ENCODE measurements at regions not wholly inside any gene's neighbourhood (a gene's known extent, or its start where the extent isn't known, plus 50 kb on each side); places are given as distances from the start of the nearest gene placed in this dataset.
"Not testable (repeated sequence)": the region's sequence is repeated elsewhere in the genome, so short reads cannot be mapped to it uniquely, and the experiment has no call there.

- H3K4me3 Mint-ChIP-seq, result no peak overlapping the region
- DNase-seq, result no peak
- H3K36me3 Mint-ChIP-seq (ENCODE audit: low read depth), result no peaks in the 10 kb centered on the region
- TF ChIP-seq CTCF (IDR thresholded peaks at IDR 0.05), result no peak
- no peak overlapping the region for H3K27ac Mint-ChIP-seq
- H3K27me3 Mint-ChIP-seq (ENCODE audit: insufficient read depth), result no peaks in the 10 kb centered on the region
- H3K9me3 Mint-ChIP-seq, result no peaks in the 10 kb centered on the region
- peaks cover 40% of the 10 kb centered on the region for H3K4me1 Mint-ChIP-seq (ENCODE audit: low read depth)
Observed at GRCh38 chr7:81459485-81459884, 310.4 kb downstream of the HGF start.

- peak; percentile 28 for DNase-seq
- H3K27me3 Mint-ChIP-seq (ENCODE audit: insufficient read depth), result no peaks in the 10 kb centered on the region
- peaks cover 27% of the 10 kb centered on the region for H3K4me1 Mint-ChIP-seq (ENCODE audit: low read depth)
- no peak overlapping the region for H3K27ac Mint-ChIP-seq
- peak; percentile 82 for TF ChIP-seq CTCF (IDR thresholded peaks at IDR 0.05)
- no peaks in the 10 kb centered on the region for H3K9me3 Mint-ChIP-seq
- no peak overlapping the region for H3K4me3 Mint-ChIP-seq
- H3K36me3 Mint-ChIP-seq (ENCODE audit: low read depth), result no peaks in the 10 kb centered on the region
Observed at GRCh38 chr7:81457852-81458522, 311.9 kb downstream of the HGF start.

GRCh38 chr7:81453770-81454169, 316.1 kb downstream of the HGF start:
- DNase-seq, result not testable (repeated sequence)

DNA sequence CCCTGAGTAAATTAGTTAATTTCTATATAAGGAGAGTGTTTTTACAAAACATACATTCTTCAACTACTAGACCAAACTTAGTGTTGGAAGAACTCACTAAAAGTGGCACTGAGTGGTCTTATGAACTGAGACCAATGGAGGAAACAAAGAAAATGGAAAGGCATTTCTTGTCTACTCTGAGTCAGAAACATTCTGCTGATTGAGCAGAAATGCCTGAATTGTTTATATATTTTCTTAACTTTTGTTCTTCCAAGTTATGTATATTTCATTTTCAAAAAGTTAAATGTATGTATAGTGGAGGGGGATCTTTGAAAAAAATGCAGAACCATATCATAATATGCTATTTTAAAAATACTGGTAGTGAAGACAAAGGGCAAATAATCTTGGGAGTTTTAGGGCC, 320.7 kb downstream of the HGF start:
- no peaks in the 10 kb centered on the region for H3K9me3 Mint-ChIP-seq
- H3K27me3 Mint-ChIP-seq (ENCODE audit: insufficient read depth), result no peaks in the 10 kb centered on the region; the same call in 1 of the 2 replicates
- no peaks in the 10 kb centered on the region for H3K36me3 Mint-ChIP-seq (ENCODE audit: low read depth)
- peaks cover 7% of the 10 kb centered on the region; the same call in 1 of the 2 replicates for H3K4me1 Mint-ChIP-seq (ENCODE audit: low read depth)
- H3K4me3 Mint-ChIP-seq, result no peak overlapping the region
- no peak for DNase-seq
- TF ChIP-seq CTCF (IDR thresholded peaks at IDR 0.05), result no peak
- no peak overlapping the region for H3K27ac Mint-ChIP-seq

More at GRCh38 chr7:81453770-81454169, 316.1 kb downstream of the HGF start:
- peaks cover 16% of the 10 kb centered on the region for H3K4me1 Mint-ChIP-seq (ENCODE audit: low read depth)
- not testable (repeated sequence) for H3K9me3 Mint-ChIP-seq; H3K27me3 Mint-ChIP-seq (ENCODE audit: insufficient read depth); H3K36me3 Mint-ChIP-seq (ENCODE audit: low read depth); H3K27ac Mint-ChIP-seq; H3K4me3 Mint-ChIP-seq

- no peaks in the 10 kb centered on the region; the same call in 1 of the 2 replicates for H3K27me3 Mint-ChIP-seq (ENCODE audit: insufficient read depth)
- H3K4me3 Mint-ChIP-seq, result no peak overlapping the region
- H3K4me1 Mint-ChIP-seq (ENCODE audit: low read depth), result peaks cover 7% of the 10 kb centered on the region; the same call in 1 of the 2 replicates
- peak; percentile 83 for TF ChIP-seq CTCF (IDR thresholded peaks at IDR 0.05)
- peak; percentile 63 for DNase-seq
- H3K9me3 Mint-ChIP-seq, result no peaks in the 10 kb centered on the region
- no peak overlapping the region for H3K27ac Mint-ChIP-seq
- H3K36me3 Mint-ChIP-seq (ENCODE audit: low read depth), result no peaks in the 10 kb centered on the region
Observed at GRCh38 chr7:81447351-81447952, 322.4 kb downstream of the HGF start.

DNA sequence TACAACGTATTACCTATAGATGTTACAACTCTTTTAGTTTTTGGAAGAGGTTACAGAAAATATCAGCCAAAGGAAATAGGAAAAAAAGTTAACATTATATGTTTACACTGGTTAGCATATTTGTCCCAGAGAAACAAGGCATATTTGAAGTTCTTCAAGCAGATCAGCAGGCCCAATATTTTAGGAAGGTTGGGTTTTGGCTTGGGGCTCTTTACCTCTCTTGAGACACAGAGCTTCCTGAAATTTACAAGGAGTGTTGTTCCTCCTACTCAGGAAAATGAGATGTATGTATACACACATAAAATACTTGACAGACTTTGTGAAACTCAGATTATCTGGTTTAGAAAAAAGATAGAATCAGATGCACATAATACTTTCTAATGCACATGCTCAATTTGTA, 323.6 kb downstream of the HGF start:
- Mint-ChIP-seq H3K4me3 (no peak overlapping the region), H3K36me3 (ENCODE audit: low read depth) (no peaks in the 10 kb centered on the region), H3K27ac (no peak overlapping the region), H3K9me3 (no peaks in the 10 kb centered on the region), H3K27me3 (ENCODE audit: insufficient read depth) (no peaks in the 10 kb centered on the region; the same call in 1 of the 2 replicates), H3K4me1 (ENCODE audit: low read depth) (peaks cover 7% of the 10 kb centered on the region; the same call in 1 of the 2 replicates)
- no peak for DNase-seq
- no peak for TF ChIP-seq CTCF (IDR thresholded peaks at IDR 0.05)
